ENCODE measurements at regions not wholly inside any gene's neighbourhood (a gene's known extent, or its start where the extent isn't known, plus 50 kb on each side); places are given as distances from the start of the nearest gene placed in this dataset.

DNA sequence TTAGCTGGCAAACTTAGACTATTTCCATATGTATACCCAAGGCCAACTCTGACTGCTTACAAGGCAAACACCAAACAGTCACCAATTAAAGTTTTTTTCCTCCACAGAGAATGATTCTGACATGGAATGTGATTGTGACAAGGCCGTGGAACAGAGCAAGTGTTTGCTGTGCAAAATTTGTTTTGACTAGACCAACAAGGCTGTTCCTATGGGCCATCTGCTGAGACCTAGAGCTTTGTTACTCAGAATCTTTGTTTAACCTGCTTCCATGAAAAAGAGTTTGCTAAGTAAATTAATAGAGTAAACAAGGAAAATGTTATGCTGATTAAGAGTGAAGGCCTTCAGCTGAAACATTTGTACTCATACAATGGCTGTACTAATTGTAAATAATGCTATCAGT, 51.6 kb upstream of the IMPG1 start:
- H2AFZ ChIP-seq (ENCODE audit: low read depth, low read length) = no peak overlapping the region
- no peak overlapping the region for H3K9ac ChIP-seq (ENCODE audit: low read length)
- H4K20me1 ChIP-seq (ENCODE audit: insufficient read depth) = no peaks in the 10 kb centered on the region
- H3K27me3 ChIP-seq (ENCODE audit: insufficient read depth, low read depth, low read length) = no peaks in the 10 kb centered on the region
- H3K4me3 ChIP-seq (ENCODE audit: low read length) = no peak overlapping the region
- H3K9me2 ChIP-seq (ENCODE audit: insufficient read depth, low read length) = no peaks in the 10 kb centered on the region
- TF ChIP-seq MXI1 (conservative IDR thresholded peaks at IDR 0.05; ENCODE audit: poor library complexity, severe bottlenecking) (no peak), TAF1 (IDR thresholded peaks at IDR 0.05; ENCODE audit: low read depth) (no peak), POLR2AphosphoS5 (IDR thresholded peaks at IDR 0.05) (no peak), EZH2 (IDR thresholded peaks at IDR 0.05; ENCODE audit: borderline replicate concordance, insufficient read depth, low read length, poor library complexity, severe bottlenecking) (no peak), EP300 (conservative IDR thresholded peaks at IDR 0.05; ENCODE audit: poor library complexity, severe bottlenecking) (no peak), RAD21 (conservative IDR thresholded peaks at IDR 0.05) (no peak), SMC3 (conservative IDR thresholded peaks at IDR 0.05; ENCODE audit: poor library complexity) (no peak)
- TF ChIP-seq, protein P1, sequence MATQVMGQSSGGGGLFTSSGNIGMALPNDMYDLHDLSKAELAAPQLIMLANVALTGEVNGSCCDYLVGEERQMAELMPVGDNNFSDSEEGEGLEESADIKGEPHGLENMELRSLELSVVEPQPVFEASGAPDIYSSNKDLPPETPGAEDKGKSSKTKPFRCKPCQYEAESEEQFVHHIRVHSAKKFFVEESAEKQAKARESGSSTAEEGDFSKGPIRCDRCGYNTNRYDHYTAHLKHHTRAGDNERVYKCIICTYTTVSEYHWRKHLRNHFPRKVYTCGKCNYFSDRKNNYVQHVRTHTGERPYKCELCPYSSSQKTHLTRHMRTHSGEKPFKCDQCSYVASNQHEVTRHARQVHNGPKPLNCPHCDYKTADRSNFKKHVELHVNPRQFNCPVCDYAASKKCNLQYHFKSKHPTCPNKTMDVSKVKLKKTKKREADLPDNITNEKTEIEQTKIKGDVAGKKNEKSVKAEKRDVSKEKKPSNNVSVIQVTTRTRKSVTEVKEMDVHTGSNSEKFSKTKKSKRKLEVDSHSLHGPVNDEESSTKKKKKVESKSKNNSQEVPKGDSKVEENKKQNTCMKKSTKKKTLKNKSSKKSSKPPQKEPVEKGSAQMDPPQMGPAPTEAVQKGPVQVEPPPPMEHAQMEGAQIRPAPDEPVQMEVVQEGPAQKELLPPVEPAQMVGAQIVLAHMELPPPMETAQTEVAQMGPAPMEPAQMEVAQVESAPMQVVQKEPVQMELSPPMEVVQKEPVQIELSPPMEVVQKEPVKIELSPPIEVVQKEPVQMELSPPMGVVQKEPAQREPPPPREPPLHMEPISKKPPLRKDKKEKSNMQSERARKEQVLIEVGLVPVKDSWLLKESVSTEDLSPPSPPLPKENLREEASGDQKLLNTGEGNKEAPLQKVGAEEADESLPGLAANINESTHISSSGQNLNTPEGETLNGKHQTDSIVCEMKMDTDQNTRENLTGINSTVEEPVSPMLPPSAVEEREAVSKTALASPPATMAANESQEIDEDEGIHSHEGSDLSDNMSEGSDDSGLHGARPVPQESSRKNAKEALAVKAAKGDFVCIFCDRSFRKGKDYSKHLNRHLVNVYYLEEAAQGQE (IDR thresholded peaks at IDR 0.05; ENCODE audit: borderline replicate concordance) = no peak
- TF ChIP-seq, protein P2, sequence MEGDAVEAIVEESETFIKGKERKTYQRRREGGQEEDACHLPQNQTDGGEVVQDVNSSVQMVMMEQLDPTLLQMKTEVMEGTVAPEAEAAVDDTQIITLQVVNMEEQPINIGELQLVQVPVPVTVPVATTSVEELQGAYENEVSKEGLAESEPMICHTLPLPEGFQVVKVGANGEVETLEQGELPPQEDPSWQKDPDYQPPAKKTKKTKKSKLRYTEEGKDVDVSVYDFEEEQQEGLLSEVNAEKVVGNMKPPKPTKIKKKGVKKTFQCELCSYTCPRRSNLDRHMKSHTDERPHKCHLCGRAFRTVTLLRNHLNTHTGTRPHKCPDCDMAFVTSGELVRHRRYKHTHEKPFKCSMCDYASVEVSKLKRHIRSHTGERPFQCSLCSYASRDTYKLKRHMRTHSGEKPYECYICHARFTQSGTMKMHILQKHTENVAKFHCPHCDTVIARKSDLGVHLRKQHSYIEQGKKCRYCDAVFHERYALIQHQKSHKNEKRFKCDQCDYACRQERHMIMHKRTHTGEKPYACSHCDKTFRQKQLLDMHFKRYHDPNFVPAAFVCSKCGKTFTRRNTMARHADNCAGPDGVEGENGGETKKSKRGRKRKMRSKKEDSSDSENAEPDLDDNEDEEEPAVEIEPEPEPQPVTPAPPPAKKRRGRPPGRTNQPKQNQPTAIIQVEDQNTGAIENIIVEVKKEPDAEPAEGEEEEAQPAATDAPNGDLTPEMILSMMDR (IDR thresholded peaks at IDR 0.05; ENCODE audit: poor library complexity, severe bottlenecking) = no peak
- H3K27ac ChIP-seq (ENCODE audit: low read length) = no peak overlapping the region
- no peak overlapping the region for H3K4me2 ChIP-seq (ENCODE audit: low read length)
- H3K79me2 ChIP-seq (replicated peaks; ENCODE audit: insufficient read depth, low read length) = no peaks in the 10 kb centered on the region
- H3K36me3 ChIP-seq (ENCODE audit: insufficient read depth, low read length) = no peaks in the 10 kb centered on the region
- H3K9me3 ChIP-seq (ENCODE audit: low read length) = no peaks in the 10 kb centered on the region
- no peaks in the 10 kb centered on the region for H3F3A ChIP-seq (ENCODE audit: insufficient read depth, low read length, poor library complexity, severe bottlenecking)
